Progenitor cell of endocrine pancreas (in vitro differentiated cells): ENCODE measurements at regions not wholly inside any gene's neighbourhood (a gene's known extent, or its start where the extent isn't known, plus 50 kb on each side); places are given as distances from the start of the nearest gene placed in this dataset.

ENCODE experiments used
- DNase-seq: peaks from one replicate; pipeline ENCODE4 v3.0.0; 2021; ENCODE audit warnings: low spot score; ENCODE audit not compliant: unreplicated experiment
- H3K27ac Mint-ChIP-seq: 2 replicates; pipeline ENCODE4 v1.8.0; 2021; ENCODE audit warnings: mild to moderate bottlenecking, moderate library complexity, mixed read lengths
- H3K27me3 Mint-ChIP-seq: 2 replicates; pipeline ENCODE4 v1.8.0; 2021; ENCODE audit warnings: mixed read lengths
- H3K36me3 Mint-ChIP-seq: 2 replicates; pipeline ENCODE4 v1.8.0; 2022; ENCODE audit warnings: mixed read lengths; ENCODE audit not compliant: insufficient read depth
- H3K4me1 Mint-ChIP-seq: 2 replicates; pipeline ENCODE4 v1.8.0; 2021; ENCODE audit warnings: low read depth, mixed read lengths
- H3K4me3 Mint-ChIP-seq: 2 replicates; pipeline ENCODE4 v1.8.0; 2021; ENCODE audit warnings: low read depth, mild to moderate bottlenecking, moderate library complexity, mixed read lengths
- H3K9me3 Mint-ChIP-seq: 2 replicates; pipeline ENCODE4 v1.8.0; 2021; ENCODE audit warnings: low read depth, mixed read lengths
- TF ChIP-seq, protein P1 (sequence below): fragments of 200-600 bp; sonication (generic); IDR thresholded peaks from one replicate; pipeline ENCODE4 v1.5.0; 2021; ENCODE audit warnings: antibody characterized with exemption, mild to moderate bottlenecking; ENCODE audit not compliant: unreplicated experiment

DNA sequence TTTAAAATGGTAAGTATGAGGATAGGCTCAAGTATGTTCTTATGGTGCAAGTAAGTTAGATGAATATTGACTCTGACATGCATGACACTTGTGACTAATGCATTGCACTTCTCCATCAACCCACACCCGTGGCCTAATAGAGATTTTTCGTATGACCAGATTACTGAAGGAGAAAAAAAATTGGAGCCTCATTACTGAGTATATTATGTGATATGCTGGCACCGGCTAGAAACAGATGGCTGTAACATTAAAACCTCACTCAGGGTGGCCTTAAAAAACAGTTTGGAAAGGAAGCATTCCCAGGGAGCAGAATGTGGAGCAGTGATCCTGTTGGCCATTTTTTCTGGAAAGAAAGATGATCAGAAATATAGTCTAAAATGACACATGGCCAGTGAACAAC is 766.4 kb downstream of the PRELID2 start:
- H3K27ac Mint-ChIP-seq = no peak overlapping the region
- TF ChIP-seq, protein P1, sequence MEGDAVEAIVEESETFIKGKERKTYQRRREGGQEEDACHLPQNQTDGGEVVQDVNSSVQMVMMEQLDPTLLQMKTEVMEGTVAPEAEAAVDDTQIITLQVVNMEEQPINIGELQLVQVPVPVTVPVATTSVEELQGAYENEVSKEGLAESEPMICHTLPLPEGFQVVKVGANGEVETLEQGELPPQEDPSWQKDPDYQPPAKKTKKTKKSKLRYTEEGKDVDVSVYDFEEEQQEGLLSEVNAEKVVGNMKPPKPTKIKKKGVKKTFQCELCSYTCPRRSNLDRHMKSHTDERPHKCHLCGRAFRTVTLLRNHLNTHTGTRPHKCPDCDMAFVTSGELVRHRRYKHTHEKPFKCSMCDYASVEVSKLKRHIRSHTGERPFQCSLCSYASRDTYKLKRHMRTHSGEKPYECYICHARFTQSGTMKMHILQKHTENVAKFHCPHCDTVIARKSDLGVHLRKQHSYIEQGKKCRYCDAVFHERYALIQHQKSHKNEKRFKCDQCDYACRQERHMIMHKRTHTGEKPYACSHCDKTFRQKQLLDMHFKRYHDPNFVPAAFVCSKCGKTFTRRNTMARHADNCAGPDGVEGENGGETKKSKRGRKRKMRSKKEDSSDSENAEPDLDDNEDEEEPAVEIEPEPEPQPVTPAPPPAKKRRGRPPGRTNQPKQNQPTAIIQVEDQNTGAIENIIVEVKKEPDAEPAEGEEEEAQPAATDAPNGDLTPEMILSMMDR = no peak
- H3K27me3 Mint-ChIP-seq = no peaks in the 10 kb centered on the region
- H3K4me3 Mint-ChIP-seq = no peak overlapping the region
- H3K36me3 Mint-ChIP-seq = no peaks in the 10 kb centered on the region
- no peak for DNase-seq
- no peaks in the 10 kb centered on the region for H3K4me1 Mint-ChIP-seq
- H3K9me3 Mint-ChIP-seq = no peaks in the 10 kb centered on the region

DNA sequence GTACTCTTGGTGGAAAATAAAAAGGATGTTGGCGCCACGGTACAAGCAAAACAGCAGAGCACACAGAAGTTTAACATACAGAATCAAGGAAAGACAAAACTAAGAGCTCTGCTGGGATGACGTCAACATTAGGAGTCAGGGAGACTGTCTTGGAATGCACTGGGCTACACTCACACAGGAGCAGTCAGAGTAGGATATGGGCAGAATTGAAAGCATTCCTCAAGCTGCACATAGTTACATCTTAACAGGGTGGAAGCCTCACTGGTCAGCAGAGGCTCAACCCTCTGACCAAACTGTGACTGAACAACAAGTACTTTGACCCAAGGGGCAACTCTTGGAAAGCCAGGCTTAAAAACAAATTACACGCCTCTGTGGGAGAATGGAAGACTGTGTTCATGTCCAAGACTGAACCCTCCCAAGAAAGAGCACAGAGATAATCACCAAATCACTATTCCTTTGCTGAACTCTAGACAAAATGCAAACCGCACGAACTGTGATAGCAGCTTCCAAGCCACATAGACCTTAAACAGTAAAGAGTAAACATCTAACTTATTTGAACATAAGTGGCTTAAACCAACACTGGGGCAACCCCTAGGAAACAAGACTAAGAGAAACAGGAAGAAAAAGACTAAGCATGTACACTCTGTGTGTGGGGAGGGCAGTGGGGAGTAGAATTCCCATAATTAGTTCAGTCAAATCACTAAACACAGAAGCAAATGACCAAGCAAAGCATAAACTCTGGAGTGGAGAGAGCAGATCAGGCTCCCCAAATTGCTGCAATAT is 772.7 kb downstream of the PRELID2 start:
- Mint-ChIP-seq H3K9me3 (no peaks in the 10 kb centered on the region), H3K4me1 (peaks cover 12% of the 10 kb centered on the region), H3K27me3 (no peaks in the 10 kb centered on the region), H3K36me3 (no peaks in the 10 kb centered on the region), H3K4me3 (no peak overlapping the region), H3K27ac (no peak overlapping the region)
- TF ChIP-seq, protein P1 = no peak
- no peak for DNase-seq

DNA sequence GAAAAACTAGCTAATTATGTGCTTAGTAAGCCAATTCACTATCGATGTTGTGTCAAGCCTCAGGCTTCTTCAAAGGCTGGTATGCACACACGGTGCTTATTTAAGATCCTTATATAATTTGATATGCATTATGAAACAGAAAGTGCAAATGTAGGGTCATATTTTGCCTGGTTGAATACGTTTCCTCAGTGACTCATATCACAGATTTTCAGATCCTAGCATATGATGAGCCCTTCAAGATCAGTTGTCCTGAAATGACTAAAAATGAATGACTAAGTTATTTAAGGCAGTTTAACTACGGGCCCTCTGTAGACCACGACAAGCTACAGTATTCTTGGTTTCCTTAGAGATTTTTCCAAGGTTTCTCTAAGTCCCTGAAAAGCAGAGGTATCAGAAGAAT is 778.3 kb downstream of the PRELID2 start:
- TF ChIP-seq, protein P1 = no peak
- Mint-ChIP-seq H3K9me3 (no peaks in the 10 kb centered on the region), H3K27me3 (no peaks in the 10 kb centered on the region), H3K27ac (no peak overlapping the region), H3K4me3 (no peak overlapping the region), H3K4me1 (peaks cover 3% of the 10 kb centered on the region), H3K36me3 (no peaks in the 10 kb centered on the region)
- DNase-seq = no peak

DNA sequence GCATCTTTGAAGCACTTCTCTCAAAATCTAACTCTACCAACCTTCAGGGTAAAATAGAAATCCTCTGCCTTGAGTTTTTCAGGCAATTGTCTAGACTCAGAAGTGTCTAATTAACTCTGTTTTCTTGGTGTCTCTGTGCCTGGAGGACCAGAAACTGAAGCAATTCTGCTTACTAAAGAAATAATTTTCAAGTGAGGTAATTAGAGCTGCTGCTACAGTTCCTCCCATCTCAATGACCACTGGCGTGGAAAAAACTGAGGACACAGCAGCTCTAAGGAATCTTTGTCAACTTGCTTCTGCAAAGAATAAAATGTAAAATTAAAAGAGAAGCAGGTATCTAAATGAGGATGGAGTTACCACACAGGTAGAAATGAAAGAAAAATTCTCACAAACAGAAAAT is 785.0 kb downstream of the PRELID2 start:
- Mint-ChIP-seq H3K36me3 (no peaks in the 10 kb centered on the region), H3K27me3 (no peaks in the 10 kb centered on the region), H3K27ac (no peak overlapping the region), H3K4me1 (peaks cover 6% of the 10 kb centered on the region), H3K4me3 (no peak overlapping the region), H3K9me3 (no peaks in the 10 kb centered on the region)
- no peak for DNase-seq
- TF ChIP-seq, protein P1 = no peak

DNA sequence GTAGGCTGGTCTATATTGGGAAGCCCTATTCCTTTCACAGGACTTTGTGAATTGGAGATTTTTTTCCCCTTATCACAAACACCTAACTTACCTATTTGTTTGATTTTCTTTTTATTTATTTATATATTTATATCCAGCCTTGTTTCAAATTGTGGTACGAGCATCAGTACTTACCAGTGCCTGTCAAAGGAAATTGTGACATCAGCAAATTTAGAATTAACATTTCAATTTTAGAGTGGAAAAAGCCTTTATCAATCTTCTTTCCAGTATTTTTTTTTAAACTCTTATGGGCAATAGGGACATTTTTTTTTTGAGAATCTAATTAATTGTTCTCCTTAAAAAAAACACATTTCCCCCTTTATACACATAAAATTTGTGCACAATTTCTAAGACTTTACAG is 790.2 kb downstream of the PRELID2 start:
- Mint-ChIP-seq H3K27ac (no peak overlapping the region), H3K27me3 (no peaks in the 10 kb centered on the region), H3K9me3 (no peaks in the 10 kb centered on the region), H3K4me3 (no peak overlapping the region), H3K4me1 (peaks cover 6% of the 10 kb centered on the region), H3K36me3 (no peaks in the 10 kb centered on the region)
- DNase-seq = no peak
- TF ChIP-seq, protein P1 = no peak
